Mucosa of rectum (tissue), 2 donors: ENCODE measurements at regions not wholly inside any gene's neighbourhood (a gene's known extent, or its start where the extent isn't known, plus 50 kb on each side); places are given as distances from the start of the nearest gene placed in this dataset.

Source experiments
- H3K27ac ChIP-seq, 2 donors: one replicate each; pipeline ENCODE4 v1.7.0; 2013; ENCODE audit warnings: inconsistent platforms in 2 of 2, low read depth in 2 of 2, low read length in 2 of 2
- H3K27me3 ChIP-seq, 2 donors: one replicate each; pipeline ENCODE4 v1.7.0; 2013; ENCODE audit warnings: low read length in 2 of 2; ENCODE audit not compliant: control insufficient read depth in 2 of 2, insufficient read depth in 2 of 2
- H3K36me3 ChIP-seq, 2 donors: one replicate each; pipeline ENCODE4 v1.7.0; 2013; ENCODE audit warnings: low read length in 2 of 2; ENCODE audit not compliant: control insufficient read depth in 2 of 2, insufficient read depth in 2 of 2
- H3K4me1 ChIP-seq, 2 donors: one replicate each; pipeline ENCODE4 v1.7.0; 2013; ENCODE audit warnings: low read length in 2 of 2, mild to moderate bottlenecking in 1 of 2; ENCODE audit not compliant: control insufficient read depth in 2 of 2, insufficient read depth in 2 of 2
- H3K4me3 ChIP-seq, 2 donors: one replicate each; pipeline ENCODE4 v1.7.0; 2013; ENCODE audit warnings: low read length in 2 of 2
- H3K9ac ChIP-seq, 2 donors: one replicate each; pipeline ENCODE4 v1.7.0; 2013; ENCODE audit warnings: low read length in 2 of 2, low read depth in 1 of 2, mild to moderate bottlenecking in 1 of 2
- H3K9me3 ChIP-seq, 2 donors: one replicate each; pipeline ENCODE4 v1.7.0; 2013; ENCODE audit warnings: low read length in 2 of 2; ENCODE audit not compliant: control insufficient read depth in 2 of 2
- donor health status: healthy.
- donor health status: Normal muscosa, but diverticular disease.

DNA sequence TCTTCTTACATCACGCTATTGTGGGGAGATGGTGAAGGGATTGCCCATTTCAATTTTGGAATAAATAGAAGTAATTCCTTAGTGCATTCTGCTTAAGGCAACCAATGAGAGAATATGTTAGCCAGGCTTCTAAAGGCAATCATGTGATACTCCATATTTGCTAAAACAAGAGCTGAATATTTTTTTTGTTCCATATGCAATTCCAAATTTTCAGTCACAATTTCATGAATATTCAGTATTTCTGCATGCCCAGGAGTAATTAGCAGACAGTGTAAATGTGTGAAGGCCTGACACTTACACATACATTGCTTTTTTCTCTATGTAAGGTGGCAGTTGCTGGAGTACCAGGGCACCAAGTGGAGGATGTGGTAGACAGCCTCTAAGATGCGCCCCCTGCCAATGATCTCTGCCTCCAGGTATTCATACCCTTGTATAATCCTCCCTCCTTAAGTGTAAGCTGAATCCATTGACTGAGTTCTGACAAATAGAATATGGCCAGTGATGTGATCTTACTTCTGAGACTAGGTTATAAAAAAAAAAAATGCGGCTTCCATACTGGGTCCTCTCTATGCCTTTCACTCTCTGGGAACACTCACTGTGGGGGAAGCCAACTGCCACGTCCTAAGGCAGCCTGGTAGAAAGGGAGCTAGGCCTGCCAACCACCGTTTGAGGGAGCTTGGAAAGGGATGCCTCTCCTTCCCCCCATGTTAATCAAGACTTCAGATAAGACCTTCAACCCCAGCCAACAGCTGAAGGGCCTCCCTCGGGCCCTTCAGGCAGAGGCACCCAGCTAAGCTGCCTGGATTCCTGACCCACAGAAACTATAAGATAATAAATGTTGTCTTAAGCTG, 62.7 kb upstream of the PTGR2 start:
- H3K4me1 ChIP-seq = peaks cover 25 to 43% of the 10 kb centered on the region in 2 donors
- H3K9me3 ChIP-seq = no peaks in the 10 kb centered on the region
- no peak overlapping the region for H3K4me3 ChIP-seq
- H3K36me3 ChIP-seq = no peaks in the 10 kb centered on the region
- H3K27me3 ChIP-seq = no peaks in the 10 kb centered on the region
- H3K9ac ChIP-seq = no peak overlapping the region
- peak overlapping the region; percentile 75 to 95 for H3K27ac ChIP-seq

DNA sequence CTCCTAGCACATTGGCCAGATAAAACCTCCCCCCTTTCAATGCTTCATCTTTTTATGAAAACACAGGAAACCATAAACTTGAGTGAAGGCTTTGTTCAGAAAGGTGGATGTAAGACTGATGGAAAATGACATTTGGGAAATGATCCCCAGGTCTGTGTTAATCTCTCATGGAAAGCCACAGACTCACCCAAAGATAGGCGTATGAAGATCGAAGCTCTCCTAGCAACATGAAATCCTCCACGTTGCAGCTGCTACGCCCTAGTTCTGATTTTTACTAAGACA, 63.4 kb upstream of the PTGR2 start:
- no peaks in the 10 kb centered on the region for H3K9me3 ChIP-seq
- H3K27ac ChIP-seq = peak overlapping the region; percentile 95 to 97
- peak overlapping the region; percentile 93 to 99 for H3K9ac ChIP-seq
- peaks cover 32 to 49% of the 10 kb centered on the region in 2 donors for H3K4me1 ChIP-seq
- no peaks in the 10 kb centered on the region for H3K27me3 ChIP-seq
- no peaks in the 10 kb centered on the region for H3K36me3 ChIP-seq
- peak overlapping the region in 1 of 2 donors; percentile 91 for H3K4me3 ChIP-seq

DNA sequence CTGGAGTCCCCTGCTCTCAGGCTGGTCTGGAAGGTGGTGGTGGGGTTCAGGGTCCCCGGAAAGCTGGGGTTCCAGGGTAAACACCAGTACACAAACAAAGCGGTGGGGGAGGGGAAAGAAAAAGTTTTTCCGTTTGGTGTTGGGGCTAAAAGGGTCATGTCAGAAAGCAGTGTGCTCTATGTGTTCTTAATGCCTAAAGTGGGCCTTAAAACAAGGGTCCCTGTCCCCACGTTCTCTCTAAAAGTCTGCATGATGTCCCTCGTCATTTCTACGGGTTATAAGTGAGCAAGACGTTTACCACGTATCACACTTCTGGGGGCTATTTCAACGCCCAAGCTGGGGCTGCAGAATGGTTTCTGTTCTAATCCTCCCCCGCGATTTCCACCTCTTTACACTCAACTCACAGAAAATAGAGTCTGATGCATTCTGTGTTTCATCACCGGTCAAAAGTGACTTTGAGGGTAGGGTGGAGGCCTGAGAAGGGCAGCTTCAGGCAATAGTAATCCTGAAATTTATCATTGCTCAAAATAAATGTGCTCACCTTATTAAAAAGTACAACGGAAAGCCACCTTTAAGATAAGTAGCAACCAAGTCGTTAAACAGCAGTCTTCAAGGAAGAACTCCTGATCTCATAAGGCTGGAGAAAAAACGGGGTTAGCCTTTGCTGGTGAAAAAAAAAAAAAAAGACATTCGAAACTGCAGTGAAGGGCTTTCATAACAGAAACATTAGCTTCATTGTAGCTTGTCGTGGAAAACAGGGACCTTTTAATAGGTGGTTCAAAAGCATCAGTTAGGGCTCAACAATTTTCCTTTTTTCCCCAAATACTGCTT, 63.9 kb upstream of the PTGR2 start:
- Histone ChIP-seq H3K27me3 (no peaks in the 10 kb centered on the region), H3K9ac (peak overlapping the region; percentile 93 to 99), H3K4me3 (peak overlapping the region; percentile 75 to 91), H3K36me3 (peaks cover 0 to 1% of the 10 kb centered on the region in 2 donors), H3K4me1 (peaks cover 36 to 55% of the 10 kb centered on the region in 2 donors), H3K27ac (peak overlapping the region; percentile 95 to 97), H3K9me3 (no peaks in the 10 kb centered on the region)

DNA sequence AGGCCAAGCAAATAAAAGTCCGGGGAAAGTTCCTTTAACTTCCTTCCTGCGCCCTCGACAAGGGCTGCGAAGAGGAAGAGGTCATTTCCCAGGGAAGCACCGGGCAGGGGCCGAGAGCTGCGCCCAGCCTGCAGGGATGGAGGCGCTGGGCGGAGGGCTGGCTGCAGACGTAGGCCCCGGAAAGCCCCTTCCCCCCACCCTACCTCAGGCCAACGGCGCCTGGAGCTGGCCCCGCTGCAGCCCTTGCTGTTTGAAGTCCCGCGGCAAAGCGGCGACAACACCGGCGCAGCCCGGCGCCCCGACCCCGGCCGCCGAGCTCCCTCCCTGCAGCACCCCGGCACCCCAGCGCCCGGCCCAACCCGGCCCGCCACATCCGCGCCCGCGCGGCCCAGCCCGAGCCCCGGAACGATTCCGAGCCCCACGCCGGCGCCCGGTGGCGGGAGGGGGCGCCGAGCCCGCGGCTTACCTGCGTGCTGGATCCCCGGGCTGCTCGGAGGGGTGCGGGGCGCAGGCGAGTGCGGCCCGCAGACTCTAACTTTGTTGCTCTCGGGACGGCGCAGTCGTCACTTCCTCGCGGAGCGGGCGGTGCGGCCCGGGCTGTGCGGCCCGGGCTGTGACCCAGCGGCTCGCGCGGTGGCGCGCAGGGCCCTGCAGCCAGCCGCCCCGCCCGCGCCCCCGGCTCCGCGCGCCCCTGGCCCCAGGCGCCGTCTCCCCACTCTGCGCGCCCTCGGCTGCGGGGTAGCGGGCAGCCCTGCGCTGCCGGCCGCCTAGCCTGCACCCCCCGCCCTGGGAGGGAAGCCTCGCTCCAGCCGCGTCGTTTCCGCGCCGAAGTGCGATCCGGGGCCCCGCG, 64.8 kb upstream of the PTGR2 start:
- Histone ChIP-seq H3K27ac (peak overlapping the region; percentile 95 to 97), H3K27me3 (no peaks in the 10 kb centered on the region), H3K4me3 (peak overlapping the region; percentile 75 to 91), H3K9me3 (no peaks in the 10 kb centered on the region), H3K4me1 (peaks cover 36 to 57% of the 10 kb centered on the region in 2 donors), H3K9ac (peak overlapping the region; percentile 93 to 99), H3K36me3 (peaks cover 2 to 4% of the 10 kb centered on the region in 2 donors)

DNA sequence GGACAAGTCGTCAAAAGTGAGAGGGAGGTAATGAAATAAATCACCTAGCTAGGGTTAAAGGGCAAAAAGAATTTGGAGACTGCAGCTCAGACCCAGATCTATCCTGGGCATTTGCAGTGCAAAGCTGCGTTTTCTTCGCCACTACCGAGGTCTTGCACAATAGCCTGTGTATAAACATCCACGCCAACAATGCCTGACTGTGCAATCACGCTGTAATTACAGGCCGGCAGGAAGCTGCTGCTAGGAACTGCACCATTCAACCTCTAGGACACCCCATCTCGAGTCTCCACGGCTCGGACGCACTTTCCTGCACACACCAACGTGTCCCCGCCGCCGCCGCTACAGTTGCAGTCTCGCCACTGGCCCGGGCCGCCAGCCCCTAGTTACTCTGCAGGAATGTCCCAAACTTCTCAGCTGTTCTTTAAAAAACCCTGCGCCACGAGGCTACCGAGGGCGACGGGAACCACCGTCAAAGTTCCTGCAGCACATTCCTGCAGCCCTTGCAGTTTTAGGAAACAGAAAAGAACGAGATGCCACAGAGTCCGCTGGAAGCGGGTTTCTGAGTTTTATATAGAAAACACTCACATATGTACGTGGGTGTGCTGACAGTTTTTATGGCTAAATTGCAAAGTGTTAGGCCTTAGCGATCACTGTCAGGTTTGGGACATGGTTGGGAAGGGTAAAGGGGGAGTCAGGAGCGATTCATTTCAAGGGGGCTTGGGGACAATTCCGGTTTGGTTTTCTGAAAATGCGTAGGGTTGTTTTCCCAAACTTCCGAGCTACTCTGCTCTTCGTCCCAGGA, 65.6 kb upstream of the PTGR2 start:
- Histone ChIP-seq H3K9me3 (no peaks in the 10 kb centered on the region), H3K27ac (peak overlapping the region; percentile 95 to 97), H3K36me3 (peaks cover 2 to 4% of the 10 kb centered on the region in 2 donors), H3K27me3 (no peaks in the 10 kb centered on the region), H3K4me3 (peak overlapping the region; percentile 75 to 91), H3K4me1 (peaks cover 36 to 57% of the 10 kb centered on the region in 2 donors), H3K9ac (peak overlapping the region; percentile 89 to 93)

DNA sequence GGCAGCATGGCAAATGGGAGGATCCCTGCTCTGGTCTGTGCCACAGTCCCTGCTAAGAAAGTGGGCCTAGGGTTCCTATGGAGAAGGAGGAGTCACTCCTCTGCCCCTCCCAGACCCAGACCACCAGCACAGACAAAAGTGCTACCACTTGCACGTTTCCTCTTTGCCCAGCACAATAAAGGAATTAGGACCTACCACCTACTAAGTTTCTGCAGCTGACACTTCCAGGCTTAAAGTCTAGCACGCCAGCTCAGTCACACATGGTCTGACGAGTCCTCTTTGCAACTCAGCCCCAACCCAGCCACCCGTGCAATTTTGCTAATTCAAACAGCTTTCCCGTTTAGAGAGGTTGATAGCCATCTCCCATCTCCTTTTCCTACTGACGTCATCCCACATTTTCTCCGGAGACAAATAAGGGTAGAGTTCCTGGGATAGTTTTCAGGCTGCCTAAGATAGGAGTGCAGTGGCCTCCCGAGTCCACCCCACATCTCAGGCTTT, 66.2 kb upstream of the PTGR2 start:
- no peaks in the 10 kb centered on the region for H3K9me3 ChIP-seq
- H3K4me3 ChIP-seq = peak overlapping the region; percentile 75 to 91
- peaks cover 4% of the 10 kb centered on the region in 2 donors for H3K36me3 ChIP-seq
- peak overlapping the region; percentile 89 to 93 for H3K9ac ChIP-seq
- H3K4me1 ChIP-seq = peaks cover 36 to 54% of the 10 kb centered on the region in 2 donors
- no peaks in the 10 kb centered on the region for H3K27me3 ChIP-seq
- H3K27ac ChIP-seq = peak overlapping the region; percentile 95 to 97

DNA sequence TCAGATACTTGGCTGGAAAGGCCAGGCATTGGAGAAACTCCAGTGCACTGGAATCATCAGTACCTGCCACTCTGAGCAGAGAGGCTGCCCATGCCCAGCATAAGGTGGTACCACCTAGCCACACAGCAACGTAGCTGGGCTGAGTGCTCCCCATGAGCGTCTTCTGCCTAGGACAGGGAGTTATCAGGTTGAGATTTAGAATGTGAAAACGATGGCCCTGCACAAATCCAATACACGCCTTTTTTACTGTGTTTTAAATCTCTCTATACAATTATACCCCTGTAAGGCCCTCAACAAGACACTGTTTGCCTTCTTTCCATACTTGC, 66.7 kb upstream of the PTGR2 start:
- H3K4me1 ChIP-seq = peaks cover 36 to 53% of the 10 kb centered on the region in 2 donors
- peak overlapping the region; percentile 89 to 93 for H3K9ac ChIP-seq
- no peaks in the 10 kb centered on the region for H3K9me3 ChIP-seq
- peak overlapping the region; percentile 75 to 91 for H3K4me3 ChIP-seq
- peaks cover 4 to 6% of the 10 kb centered on the region in 2 donors for H3K36me3 ChIP-seq
- H3K27me3 ChIP-seq = no peaks in the 10 kb centered on the region
- peak overlapping the region; percentile 95 to 97 for H3K27ac ChIP-seq

DNA sequence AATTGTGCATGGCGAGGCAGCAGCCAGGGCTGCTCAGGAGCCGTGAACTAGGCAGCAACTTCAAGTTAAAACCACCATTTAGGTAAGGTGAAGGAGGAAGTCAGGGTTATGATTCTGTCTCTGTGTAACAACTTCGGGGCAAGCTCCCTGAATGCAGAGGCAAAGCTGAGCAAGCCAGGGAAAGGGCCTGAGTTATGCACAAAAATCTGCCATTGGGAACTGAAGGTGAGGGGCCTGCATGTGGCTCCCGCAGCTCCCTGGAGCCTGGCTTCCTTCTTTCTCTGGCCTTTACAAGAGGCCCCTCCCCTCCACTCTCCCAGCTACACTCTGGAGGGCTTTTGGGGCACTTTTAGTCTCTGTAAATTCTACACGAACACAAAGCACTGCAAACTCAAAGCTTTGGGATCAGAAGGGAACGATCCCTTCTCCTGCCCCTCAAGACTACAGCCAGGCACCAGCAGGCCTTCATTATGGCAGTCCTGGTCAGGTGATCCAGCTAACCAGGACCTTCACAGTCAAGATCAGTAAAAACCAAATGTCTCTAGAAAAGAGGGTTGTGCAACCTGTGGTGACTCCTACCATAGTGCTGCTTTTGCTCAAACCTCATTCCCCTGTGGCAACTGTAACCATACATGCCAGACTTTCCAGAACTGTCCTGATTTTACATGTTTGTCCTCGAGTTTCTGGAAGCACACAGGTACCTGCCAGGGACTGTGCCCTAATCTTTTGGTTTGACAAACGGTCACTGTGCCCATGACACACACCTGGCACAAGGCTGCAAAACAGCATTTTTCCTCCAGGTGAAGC, 67.2 kb upstream of the PTGR2 start:
- Histone ChIP-seq H3K27me3 (no peaks in the 10 kb centered on the region), H3K36me3 (peaks cover 4 to 6% of the 10 kb centered on the region in 2 donors), H3K4me3 (peak overlapping the region; percentile 9 to 75), H3K4me1 (peaks cover 36 to 49% of the 10 kb centered on the region in 2 donors), H3K9me3 (no peaks in the 10 kb centered on the region), H3K27ac (peak overlapping the region; percentile 95 to 97), H3K9ac (peak overlapping the region; percentile 20 to 93)
